GM12891 (cell line): ENCODE measurements at regions not wholly inside any gene's neighbourhood (a gene's known extent, or its start where the extent isn't known, plus 50 kb on each side); places are given as distances from the start of the nearest gene placed in this dataset.

Experiments
- POLR2A ChIP-seq: IDR thresholded peaks from 2 replicates; pipeline ENCODE4 v1.6.1; 2011; ENCODE audit warnings: low read depth, low read length, control low read depth
- POLR2AphosphoS5 ChIP-seq: IDR thresholded peaks from 2 replicates; pipeline ENCODE4 v1.6.1; 2011; ENCODE audit warnings: low read depth, low read length, control low read depth
- SPI1 ChIP-seq: IDR thresholded peaks from 2 replicates; pipeline ENCODE4 v1.6.1; 2011; ENCODE audit warnings: low read depth, low read length, control low read depth

GRCh38 chr9:96131825-96132224 is 170.2 kb downstream of the HSD17B3 start:
- TF ChIP-seq POLR2A (no peak), POLR2AphosphoS5 (no peak), SPI1 (no peak)
